GM12874 (cell line): ENCODE measurements at regions not wholly inside any gene's neighbourhood (a gene's known extent, or its start where the extent isn't known, plus 50 kb on each side); places are given as distances from the start of the nearest gene placed in this dataset.

ENCODE experiments used
- CTCF ChIP-seq: IDR thresholded peaks from 2 replicates; pipeline ENCODE4 v1.5.1; 2011; ENCODE audit warnings: low read depth, mild to moderate bottlenecking, control low read depth, low read length, moderate library complexity; ENCODE audit not compliant: insufficient read depth

- no peak for TF ChIP-seq CTCF
These were observed 278.5 kb upstream of the ZNF385D start for GRCh38 chr3:22029480-22029879.

GRCh38 chr3:22039161-22039560, 288.2 kb upstream of the ZNF385D start:
- no peak for TF ChIP-seq CTCF

GRCh38 chr3:22040150-22040549, 289.1 kb upstream of the ZNF385D start:
- no peak for TF ChIP-seq CTCF

GRCh38 chr3:22045882-22046281, 294.9 kb upstream of the ZNF385D start:
- TF ChIP-seq CTCF: no peak

- no peak for TF ChIP-seq CTCF
These were observed 312.5 kb upstream of the ZNF385D start for GRCh38 chr3:22063500-22063899.

GRCh38 chr3:22068619-22069018, 317.6 kb upstream of the ZNF385D start:
- TF ChIP-seq CTCF: no peak

GRCh38 chr3:22088204-22088603, 337.2 kb upstream of the ZNF385D start:
- TF ChIP-seq CTCF: no peak

- peak; percentile 30; the same call in 1 of the 2 replicates for TF ChIP-seq CTCF
These were observed 338.3 kb upstream of the ZNF385D start for GRCh38 chr3:22089284-22089683.
